SKM-1 treated with dmso at 0.1 percent for 144 hours (cell line): ENCODE measurements at regions not wholly inside any gene's neighbourhood (a gene's known extent, or its start where the extent isn't known, plus 50 kb on each side); places are given as distances from the start of the nearest gene placed in this dataset.
A peak's percentile ranks its signal among the peaks of the same experiment; 100 is the strongest.
"Not testable (repeated sequence)": the region's sequence is repeated elsewhere in the genome, so short reads cannot be mapped to it uniquely, and the experiment has no call there.

Source experiments
- DNase-seq: peaks from one replicate; lab custom pipeline; 2025; ENCODE audit not compliant: unreplicated experiment; lab: John Stamatoyannopoulos, UW

GRCh38 chr14:101634202-101634849 is 73.0 kb downstream of the DIO3 start:
- no peak for DNase-seq

DNA sequence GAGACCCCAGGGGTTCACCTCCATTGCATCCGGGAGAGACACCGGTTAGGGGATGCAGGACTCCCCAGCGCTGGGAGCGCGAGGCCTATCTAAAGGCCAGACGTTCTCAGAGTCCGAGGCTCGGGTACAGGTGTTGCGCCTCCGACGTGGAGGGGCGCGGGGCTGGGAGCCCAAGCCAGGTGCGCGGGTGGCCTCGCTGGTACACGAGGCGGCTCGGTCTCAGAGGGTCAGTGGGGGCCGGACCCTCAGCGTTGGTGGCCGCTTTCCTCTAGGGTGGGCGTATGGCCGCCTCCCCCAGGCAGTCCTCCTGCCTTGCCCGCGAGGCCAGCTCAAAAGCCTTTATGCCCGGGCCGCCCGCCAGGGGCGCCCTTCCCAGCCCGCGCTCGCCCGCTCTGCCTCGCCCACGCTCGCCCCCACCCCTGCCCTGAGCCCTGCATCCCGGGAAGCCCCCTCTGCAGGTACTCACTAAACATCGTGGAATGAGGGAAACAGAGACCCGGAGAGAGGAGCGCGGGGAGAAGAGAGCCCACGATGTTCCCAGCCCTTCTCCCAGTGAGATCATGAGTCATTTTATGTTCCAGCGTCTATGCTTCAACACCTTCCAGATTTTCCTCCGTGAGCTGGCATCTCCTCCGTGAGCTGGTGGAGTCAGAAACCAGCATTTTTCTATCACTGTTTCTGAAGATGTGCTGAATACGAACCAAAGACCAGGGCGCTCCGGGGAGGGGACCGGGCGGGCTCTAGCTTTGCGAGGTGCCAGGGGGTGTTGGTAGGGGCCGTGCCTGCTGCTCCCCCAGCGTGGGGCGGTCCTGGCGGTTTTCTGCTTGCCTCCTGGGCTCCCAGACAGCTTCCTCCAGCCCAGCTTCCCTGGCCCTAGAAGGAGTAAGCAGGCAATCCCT is 73.8 kb downstream of the DIO3 start:
- DNase-seq: no peak

DNA sequence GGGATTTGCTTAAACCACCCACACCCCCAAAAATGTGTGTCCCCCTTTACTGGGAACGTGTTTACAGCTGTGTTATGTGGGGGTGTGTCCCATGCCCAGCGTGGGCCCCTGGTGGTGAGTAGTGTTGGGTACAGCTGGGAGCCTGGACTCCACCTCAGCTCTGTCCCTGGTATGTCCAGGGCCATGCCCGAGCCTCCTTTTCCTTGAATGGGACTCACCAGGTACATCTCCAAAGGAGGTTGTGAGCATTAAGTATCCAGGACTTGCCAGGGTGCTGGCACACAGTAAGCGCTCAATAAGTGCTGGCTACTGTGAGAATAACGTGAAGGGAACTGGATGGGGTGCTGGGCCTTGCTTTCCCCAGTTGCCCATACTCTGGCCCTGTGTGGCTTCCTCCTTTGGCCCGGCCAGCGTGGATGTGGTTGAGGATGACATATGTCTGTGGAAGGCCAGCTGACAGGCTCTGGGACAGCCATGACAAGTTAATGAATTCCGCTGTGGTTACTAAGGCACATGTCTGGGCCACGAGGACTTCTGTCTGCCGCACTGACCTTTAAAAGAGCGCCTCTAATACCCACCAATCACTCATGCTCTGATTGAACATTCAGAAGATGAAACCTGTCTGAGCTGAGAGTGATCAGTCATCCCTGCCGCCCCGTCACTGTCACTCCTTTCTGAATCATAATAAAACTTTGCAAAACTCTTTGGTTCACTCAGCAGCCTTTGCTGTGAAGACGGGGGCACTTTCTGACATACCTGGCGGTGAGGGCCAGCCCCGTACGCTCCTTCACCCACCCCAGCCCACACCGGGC is 74.7 kb downstream of the DIO3 start:
- DNase-seq: no peak

GRCh38 chr14:101639241-101639833 is 78.0 kb downstream of the DIO3 start:
- no peak for DNase-seq

DNA sequence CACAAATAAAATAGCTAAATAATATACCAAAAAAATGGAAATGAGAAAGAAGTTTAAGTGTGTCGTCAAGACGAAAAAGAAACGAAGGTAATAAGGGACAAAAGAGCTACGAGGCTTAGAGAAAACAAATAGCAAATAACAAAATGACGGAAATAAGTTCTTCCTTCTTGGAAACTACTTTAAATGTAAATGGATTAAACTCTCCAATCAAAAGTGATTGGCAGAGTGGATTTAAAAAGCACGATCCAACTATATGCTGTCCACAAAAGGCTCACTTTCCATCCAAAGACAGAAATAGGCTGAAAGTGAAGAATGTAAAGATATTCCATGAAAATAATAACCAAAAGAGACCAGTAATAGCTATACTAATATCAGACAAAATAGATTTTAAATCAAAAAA is 82.4 kb downstream of the DIO3 start:
- DNase-seq: no peak

DNA sequence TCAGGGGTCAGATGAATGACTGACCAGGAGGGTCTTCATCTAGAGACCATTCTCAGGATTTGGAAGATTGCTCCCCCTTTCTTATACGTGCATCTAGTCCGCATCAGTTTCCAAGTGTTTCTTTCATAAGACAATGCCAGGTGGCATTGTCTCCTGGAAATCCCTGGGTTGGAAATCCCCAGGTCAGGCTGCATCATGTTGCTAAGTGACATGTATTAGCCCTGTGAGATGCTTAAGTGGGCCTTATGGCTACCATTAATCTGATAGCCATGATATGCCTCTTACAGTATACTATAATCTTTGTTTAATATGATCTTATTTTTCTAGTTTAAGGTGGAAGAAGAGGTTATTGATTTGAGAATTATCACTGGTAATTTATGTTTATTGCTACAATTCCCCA is 92.8 kb downstream of the DIO3 start:
- DNase-seq: no peak

DNA sequence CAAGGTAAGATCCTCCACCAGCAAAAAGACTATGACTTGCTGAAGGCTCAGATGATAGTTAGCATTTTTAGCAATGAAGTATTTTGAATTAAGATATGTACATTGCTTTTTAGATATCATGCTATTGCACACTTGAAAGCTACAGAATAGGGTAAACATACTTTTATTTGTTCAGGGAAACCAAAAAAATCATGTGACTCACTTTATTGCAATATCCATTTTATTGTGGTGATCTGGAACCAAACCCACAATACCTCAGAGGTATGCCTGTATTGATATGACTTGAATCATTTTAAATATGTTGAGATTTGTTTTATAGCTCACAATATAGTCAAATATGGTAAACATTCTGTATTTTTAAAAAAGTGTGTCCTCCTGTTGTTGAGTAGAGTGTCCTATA is 96.1 kb downstream of the DIO3 start:
- no peak for DNase-seq

- DNase-seq: peak; percentile 27
Measured at GRCh38 chr14:101665478-101666078, 95.9 kb upstream of the PPP2R5C start.

- DNase-seq: no peak
Measured at GRCh38 chr14:101666264-101666663, 95.2 kb upstream of the PPP2R5C start.

- no peak for DNase-seq
Measured at GRCh38 chr14:101669629-101670028, 91.9 kb upstream of the PPP2R5C start.

DNA sequence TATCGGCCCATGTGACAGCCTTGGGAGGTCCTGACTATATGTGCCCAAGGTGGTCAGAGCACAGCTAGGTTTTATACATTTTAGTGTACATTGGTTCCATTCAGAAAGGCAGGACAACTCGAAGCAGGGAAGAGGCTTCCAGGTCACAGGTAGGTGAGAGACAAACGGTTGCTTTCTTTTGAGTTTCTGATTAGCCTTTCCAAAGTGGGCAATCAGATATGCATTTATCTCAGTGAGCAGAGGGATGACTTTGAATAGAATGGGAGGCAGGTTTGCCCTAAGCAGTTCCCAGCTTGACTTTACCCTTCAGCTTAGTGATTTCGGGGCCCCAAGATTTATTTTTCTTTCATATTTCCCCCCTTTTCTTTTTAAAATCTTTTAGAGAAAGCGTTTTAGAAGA is 87.6 kb upstream of the PPP2R5C start:
- DNase-seq: no peak

DNA sequence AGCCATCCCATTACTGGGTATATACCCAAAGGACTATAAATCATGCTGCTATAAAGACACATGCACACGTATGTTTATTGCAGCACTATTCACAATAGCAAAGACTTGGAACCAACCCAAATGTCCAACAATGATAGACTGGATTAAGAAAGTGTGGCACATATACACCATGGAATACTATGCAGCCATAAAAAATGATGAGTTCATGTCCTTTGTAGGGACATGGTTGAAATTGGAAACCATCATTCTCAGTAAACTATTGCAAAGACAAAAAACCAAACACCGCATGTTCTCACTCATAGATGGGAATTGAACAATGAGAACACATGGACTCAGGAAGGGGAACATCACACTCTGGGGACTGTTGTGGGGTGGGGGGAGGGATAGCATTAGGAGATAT is 85.7 kb upstream of the PPP2R5C start:
- not testable (repeated sequence) for DNase-seq

GRCh38 chr14:101677912-101678327 is 83.6 kb upstream of the PPP2R5C start:
- not testable (repeated sequence) for DNase-seq

DNA sequence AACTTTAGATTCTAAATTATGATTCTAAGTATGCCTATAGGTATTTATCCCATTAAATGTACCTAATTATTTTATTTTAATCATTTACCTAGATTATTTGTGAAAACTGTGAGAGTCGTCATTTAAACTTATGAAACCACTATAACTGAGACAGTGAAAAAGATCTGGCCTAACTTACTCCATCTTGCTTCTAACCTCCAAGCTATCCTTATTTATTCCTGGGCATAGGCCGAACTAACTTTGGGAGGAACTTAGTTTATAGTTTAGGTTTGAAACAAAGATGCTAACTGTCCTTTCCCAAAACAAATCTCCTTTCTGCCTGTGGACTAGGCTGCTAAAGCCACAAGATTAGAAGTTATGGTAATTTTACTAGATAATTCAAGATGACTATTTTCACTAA is 79.7 kb upstream of the PPP2R5C start:
- DNase-seq: no peak

DNA sequence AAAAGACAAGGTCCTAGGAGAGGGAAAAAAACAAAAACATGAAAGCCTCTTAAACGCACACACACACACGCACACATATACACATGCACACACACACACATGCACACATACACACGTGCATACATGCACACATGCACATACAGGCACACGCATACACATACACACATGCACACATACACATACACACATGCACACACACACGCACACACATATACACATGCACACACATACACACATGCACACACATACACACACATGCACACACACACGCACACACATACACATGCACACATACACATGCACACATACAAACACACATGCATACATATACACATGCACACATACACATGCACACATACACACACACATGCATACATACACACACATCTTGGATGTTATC is 78.1 kb upstream of the PPP2R5C start:
- DNase-seq: no peak

- DNase-seq: no peak
Measured at GRCh38 chr14:101687756-101688546, 73.6 kb upstream of the PPP2R5C start.

- DNase-seq: no peak
Measured at GRCh38 chr14:101689039-101689501, 72.4 kb upstream of the PPP2R5C start.

- DNase-seq: not testable (repeated sequence)
Measured at GRCh38 chr14:101689966-101690365, 71.5 kb upstream of the PPP2R5C start.

DNA sequence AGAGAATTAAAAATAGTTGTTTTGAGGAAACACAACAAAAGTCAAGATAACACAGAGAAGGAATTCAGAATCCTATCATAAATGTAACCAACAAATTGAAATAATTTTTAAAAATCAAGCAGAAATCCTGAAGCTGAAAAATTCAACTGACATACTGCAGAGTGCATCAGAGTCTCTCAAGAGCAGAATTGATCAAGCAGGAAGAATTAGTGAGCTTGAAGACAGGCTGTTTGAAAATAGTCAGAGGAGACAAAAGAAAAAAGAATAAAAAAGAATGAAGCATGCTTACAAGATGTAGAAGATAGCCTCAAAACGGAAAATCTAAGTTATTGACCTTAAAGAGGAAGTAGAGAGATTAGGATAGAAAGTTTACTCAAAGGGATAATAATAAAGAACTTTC is 65.8 kb upstream of the PPP2R5C start:
- DNase-seq: no peak

DNA sequence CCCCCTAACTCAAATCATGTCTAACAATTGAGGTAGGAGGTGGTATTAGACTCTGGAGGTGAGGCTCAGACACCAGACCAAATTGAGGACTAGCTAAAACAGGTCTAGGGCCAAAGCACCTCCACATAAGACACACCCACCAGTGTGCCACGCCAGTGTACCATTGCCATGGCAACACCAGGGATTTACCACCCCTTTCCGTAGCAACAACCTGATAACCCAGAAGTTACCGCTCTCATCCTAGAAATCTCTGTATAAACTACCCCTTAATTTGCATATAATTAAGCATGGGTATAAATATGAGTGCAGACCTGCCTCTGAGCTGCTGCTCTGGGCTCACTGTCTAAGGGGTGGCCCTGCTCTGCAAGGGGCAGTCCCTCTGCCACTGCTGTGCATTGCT is 57.4 kb upstream of the PPP2R5C start:
- DNase-seq: no peak
